HEK293T (cell line): ENCODE measurements at regions not wholly inside any gene's neighbourhood (a gene's known extent, or its start where the extent isn't known, plus 50 kb on each side); places are given as distances from the start of the nearest gene placed in this dataset.

Experiments
- BHLHE40 ChIP-seq: fragments of 450-650 bp; IDR thresholded peaks from 2 replicates; pipeline ENCODE4 v1.6.1; 2016; ENCODE audit warnings: mild to moderate bottlenecking, moderate library complexity, borderline replicate concordance
- CTBP1 ChIP-seq: fragments of 450-650 bp; IDR thresholded peaks from 2 replicates; pipeline ENCODE4 v1.6.1; 2016; ENCODE audit warnings: borderline replicate concordance
- ELF4 ChIP-seq: fragments of 450-650 bp; IDR thresholded peaks from 2 replicates; pipeline ENCODE4 v1.6.1; 2017; ENCODE audit warnings: antibody characterized with exemption
- FOXA1 ChIP-seq: fragments of 450-650 bp; IDR thresholded peaks from 2 replicates; pipeline ENCODE4 v1.6.1; 2016; ENCODE audit warnings: mild to moderate bottlenecking
- FOXM1 ChIP-seq: fragments of 450-650 bp; IDR thresholded peaks from 2 replicates; pipeline ENCODE4 v1.6.1; 2017; ENCODE audit warnings: mild to moderate bottlenecking, borderline replicate concordance
- HDGF ChIP-seq: fragments of 450-650 bp; IDR thresholded peaks from 2 replicates; pipeline ENCODE4 v1.6.1; 2017; ENCODE audit warnings: antibody characterized with exemption, borderline replicate concordance
- LEF1 ChIP-seq: fragments of 450-650 bp; IDR thresholded peaks from 2 replicates; pipeline ENCODE4 v1.6.1; 2017; ENCODE audit warnings: mild to moderate bottlenecking, borderline replicate concordance
- NFRKB ChIP-seq: fragments of 450-650 bp; IDR thresholded peaks from 2 replicates; pipeline ENCODE4 v1.6.1; 2016; ENCODE audit warnings: mild to moderate bottlenecking, moderate library complexity
- SP1 ChIP-seq: fragments of 450-650 bp; IDR thresholded peaks from 2 replicates; pipeline ENCODE4 v1.6.1; 2017
- SUZ12 ChIP-seq: fragments of 450-650 bp; IDR thresholded peaks from 2 replicates; pipeline ENCODE4 v1.6.1; 2016; ENCODE audit warnings: mild to moderate bottlenecking
- TARDBP ChIP-seq: fragments of 450-650 bp; IDR thresholded peaks from 2 replicates; pipeline ENCODE4 v1.6.1; 2016
- ZNF384 ChIP-seq: fragments of 450-650 bp; IDR thresholded peaks from 2 replicates; pipeline ENCODE4 v1.6.1; 2016

- TF ChIP-seq NFRKB (no peak), ELF4 (no peak), HDGF (no peak), BHLHE40 (no peak), SUZ12 (no peak), SP1 (no peak), ZNF384 (no peak), FOXM1 (no peak), TARDBP (no peak), LEF1 (no peak), FOXA1 (no peak), CTBP1 (no peak)
Observed at GRCh38 chr5:8150791-8151190, 281.8 kb downstream of the MTRR start.
